ENCODE measurements at regions not wholly inside any gene's neighbourhood (a gene's known extent, or its start where the extent isn't known, plus 50 kb on each side); places are given as distances from the start of the nearest gene placed in this dataset.
A peak's percentile ranks its signal among the peaks of the same experiment; 100 is the strongest.
"Not testable (repeated sequence)": the region's sequence is repeated elsewhere in the genome, so short reads cannot be mapped to it uniquely, and the experiment has no call there.

DNA sequence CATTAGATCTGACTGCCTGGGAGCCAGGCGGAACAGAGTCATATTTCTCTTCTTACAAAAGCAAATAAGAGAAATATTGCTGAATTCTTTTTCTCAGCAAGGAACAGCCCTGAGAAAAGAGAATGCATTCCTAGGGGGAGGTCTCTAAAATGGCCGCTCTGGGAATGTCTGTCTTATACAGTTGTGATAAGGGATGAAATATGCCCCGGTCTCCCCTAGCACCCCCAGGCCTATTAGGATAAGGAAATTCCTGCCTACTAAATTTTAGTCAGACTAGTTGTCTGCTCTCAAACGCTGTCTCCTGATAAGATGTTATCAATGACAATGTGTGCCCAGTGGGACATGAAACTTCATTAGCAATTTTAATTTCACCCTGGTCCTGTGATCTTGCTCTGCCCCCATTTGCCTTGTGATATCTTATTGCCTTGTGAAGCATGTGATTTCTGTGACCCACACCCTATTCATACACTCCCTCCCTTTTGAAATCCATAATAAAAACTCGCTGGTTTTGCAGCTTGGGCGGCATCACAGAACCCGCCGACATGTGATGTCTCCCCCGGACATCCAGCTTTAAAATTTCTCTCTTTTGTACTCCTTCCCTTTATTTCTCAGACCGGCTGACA is 56.8 kb upstream of the TMEM97 start:
- in situ Hi-C loops (cut with MboI); CTCF ChIA-PET (ENCODE audit: low intra/inter-chr PET ratio); intact Hi-C loops (cut with micrococcal nuclease); POLR2A ChIA-PET; H2AFZ ChIP-seq (ENCODE audit: low read depth, low read length); FAIRE-seq; H3K4me1 ChIP-seq (replicated peaks in 1 of 2; ENCODE audit: control insufficient read depth in 2 of 2, insufficient read depth in 2 of 2, low read length in 2 of 2); H3K79me2 ChIP-seq (ENCODE audit: control insufficient read depth, insufficient read depth, low read length); ATAC-seq; BruUV-seq (replicated peaks); H3K27ac ChIP-seq (ENCODE audit: extremely low read depth, low read depth, low read length); DNase-seq (ENCODE audit: extremely low read depth in 1 of 4, low spot score in 3 of 4); H3K9me1 ChIP-seq (ENCODE audit: control insufficient read depth, insufficient read depth, low read length); H3K4me3 ChIP-seq; H3K9ac ChIP-seq (ENCODE audit: insufficient read depth in 1 of 2, low read depth in 2 of 2, low read length in 2 of 2); H4K20me1 ChIP-seq (replicated peaks; ENCODE audit: control insufficient read depth, insufficient read depth, low read length); H3K36me3 ChIP-seq (ENCODE audit: control insufficient read depth, insufficient read depth, low read length); H3K4me2 ChIP-seq (ENCODE audit: insufficient read depth, low read length); TF ChIP-seq TEAD4 (CRISPR knock-in tag; IDR thresholded peaks at IDR 0.05; ENCODE audit: borderline replicate concordance): not testable (repeated sequence)
- peaks cover 3 to 13% of the 10 kb centered on the region in 2 experiments; a peak in 3 of 5 replicates for H3K27me3 ChIP-seq (ENCODE audit: control insufficient read depth in 2 of 2, insufficient read depth in 2 of 2, low read length in 2 of 2)
- TF ChIP-seq CBX3 (IDR thresholded peaks at IDR 0.05; ENCODE audit: borderline replicate concordance in 1 of 2, low read length in 2 of 2) = peak in 1 of 2 experiments; percentile 95; a peak in 2 of 3 replicates
- peak; percentile 76; the same call in 1 of the 2 replicates for TF ChIP-seq CBX1 (IDR thresholded peaks at IDR 0.05; ENCODE audit: low read depth)
- peak; percentile 7; the same call in 1 of the 2 replicates for TF ChIP-seq EP300 (IDR thresholded peaks at IDR 0.05; ENCODE audit: low read length)
- peak; percentile 61; the same call in 1 of the 2 replicates for TF ChIP-seq XRCC3 (IDR thresholded peaks at IDR 0.05)
- TF ChIP-seq, protein P1, sequence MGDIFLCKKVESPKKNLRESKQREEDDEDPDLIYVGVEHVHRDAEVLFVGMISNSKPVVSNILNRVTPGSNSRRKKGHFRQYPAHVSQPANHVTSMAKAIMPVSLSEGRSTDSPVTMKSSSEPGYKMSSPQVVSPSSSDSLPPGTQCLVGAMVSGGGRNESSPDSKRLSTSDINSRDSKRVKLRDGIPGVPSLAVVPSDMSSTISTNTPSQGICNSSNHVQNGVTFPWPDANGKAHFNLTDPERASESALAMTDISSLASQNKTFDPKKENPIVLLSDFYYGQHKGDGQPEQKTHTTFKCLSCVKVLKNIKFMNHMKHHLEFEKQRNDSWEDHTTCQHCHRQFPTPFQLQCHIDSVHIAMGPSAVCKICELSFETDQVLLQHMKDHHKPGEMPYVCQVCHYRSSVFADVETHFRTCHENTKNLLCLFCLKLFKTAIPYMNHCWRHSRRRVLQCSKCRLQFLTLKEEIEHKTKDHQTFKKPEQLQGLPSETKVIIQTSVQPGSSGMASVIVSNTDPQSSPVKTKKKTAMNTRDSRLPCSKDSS (IDR thresholded peaks at IDR 0.05; ENCODE audit: low read depth, partially characterized antibody) = peak; percentile 88
- TF ChIP-seq CBX5 (IDR thresholded peaks at IDR 0.05; ENCODE audit: borderline replicate concordance, low read depth) = peak; percentile 96
- TF ChIP-seq, protein P2, sequence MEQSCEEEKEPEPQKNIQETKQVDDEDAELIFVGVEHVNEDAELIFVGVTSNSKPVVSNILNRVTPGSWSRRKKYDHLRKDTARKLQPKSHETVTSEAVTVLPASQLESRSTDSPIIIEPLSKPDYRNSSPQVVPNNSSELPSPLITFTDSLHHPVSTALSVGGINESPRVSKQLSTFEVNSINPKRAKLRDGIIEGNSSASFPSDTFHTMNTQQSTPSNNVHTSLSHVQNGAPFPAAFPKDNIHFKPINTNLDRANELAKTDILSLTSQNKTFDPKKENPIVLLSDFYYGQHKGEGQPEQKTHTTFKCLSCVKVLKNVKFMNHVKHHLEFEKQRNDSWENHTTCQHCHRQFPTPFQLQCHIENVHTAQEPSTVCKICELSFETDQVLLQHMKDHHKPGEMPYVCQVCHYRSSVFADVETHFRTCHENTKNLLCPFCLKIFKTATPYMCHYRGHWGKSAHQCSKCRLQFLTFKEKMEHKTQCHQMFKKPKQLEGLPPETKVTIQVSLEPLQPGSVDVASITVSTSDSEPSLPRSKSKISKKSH (CRISPR knock-in tag; IDR thresholded peaks at IDR 0.05) = peak; percentile 81
- peak; percentile 11; the same call in 1 of the 2 replicates for TF ChIP-seq TEAD4 (IDR thresholded peaks at IDR 0.05; ENCODE audit: low read length)
- TF ChIP-seq TRIM24 (IDR thresholded peaks at IDR 0.05) = peak; percentile 28 to 60; a peak in 3 of 4 replicates
- TF ChIP-seq ZEB2 (IDR thresholded peaks at IDR 0.05) = peak; percentile 52; the same call in 1 of the 2 replicates
- TF ChIP-seq TRIM28 (IDR thresholded peaks at IDR 0.05) = peak; percentile 96
- 43% methylated on average over 10 of the region's 10 CpGs for WGBS (ENCODE audit: insufficient coverage, low coverage, missing lambda C conversion rate)
- peaks cover 15% of the 10 kb centered on the region for H3K9me3 ChIP-seq (replicated peaks; ENCODE audit: control insufficient read depth, insufficient read depth, low read depth, low read length)
